ENCODE measurements at regions not wholly inside any gene's neighbourhood (a gene's known extent, or its start where the extent isn't known, plus 50 kb on each side); places are given as distances from the start of the nearest gene placed in this dataset.
"Not testable (repeated sequence)": the region's sequence is repeated elsewhere in the genome, so short reads cannot be mapped to it uniquely, and the experiment has no call there.

DNA sequence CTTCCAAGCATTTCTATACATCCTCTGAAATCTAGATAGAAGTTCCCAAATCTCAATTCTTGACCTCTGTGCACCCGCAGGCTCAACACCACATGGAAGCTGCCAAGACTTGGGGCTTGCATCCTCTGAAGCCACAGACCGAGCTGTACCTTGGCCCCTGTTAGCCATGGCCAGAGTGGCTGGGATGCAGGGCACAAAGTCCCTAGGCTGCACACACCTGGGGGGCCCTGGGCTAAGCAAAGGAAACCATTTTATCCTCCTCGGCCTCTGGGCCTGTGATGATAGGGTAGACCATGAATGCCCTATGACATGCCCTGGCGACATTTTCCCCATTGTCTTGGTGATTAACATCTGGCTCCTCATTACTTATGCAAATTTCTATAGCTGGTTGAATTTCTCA, 97.1 kb upstream of the CCDC39 start:
- Histone ChIP-seq H3F3A (ENCODE audit: low read length, unreplicated experiment) (no peaks in the 10 kb centered on the region), H3K79me2 (ENCODE audit: low read length) (no peaks in the 10 kb centered on the region), H3K9me2 (replicated peaks; ENCODE audit: low read length) (no peaks in the 10 kb centered on the region), H3K4me2 (ENCODE audit: low read length) (no peak overlapping the region), H3K27ac (ENCODE audit: low read length) (no peak overlapping the region), H3K9me3 (ENCODE audit: low read length) (0 out of 2 replicates have a peak, but pooled peaks cover 12% of the 10 kb centered on the region), H3K27me3 (ENCODE audit: low read length) (no peaks in the 10 kb centered on the region), H2AFZ (ENCODE audit: low read length) (no peak overlapping the region), H3K36me3 (ENCODE audit: low read depth, low read length) (no peaks in the 10 kb centered on the region), H4K20me1 (ENCODE audit: low read length) (no peaks in the 10 kb centered on the region), H3K9ac (ENCODE audit: low read length) (no peak overlapping the region), H3K4me3 (ENCODE audit: low read length) (no peak overlapping the region), H3K4me1 (ENCODE audit: insufficient read depth, low read length) (no peaks in the 10 kb centered on the region)
- intact Hi-C loops (cut with micrococcal nuclease), result no loop called here
- BruUV-seq (replicated peaks), result no TSS peak
- DNase-seq, result no peak
- ChIA-PET POLR2A (ENCODE audit: unreplicated experiment) (no interaction called here), CTCF (no interaction called here)
- ATAC-seq, result no peak
- TF ChIP-seq EZH2phosphoT487 (IDR thresholded peaks at IDR 0.05; ENCODE audit: borderline replicate concordance, low read length), result no peak
- TF ChIP-seq, protein P1, sequence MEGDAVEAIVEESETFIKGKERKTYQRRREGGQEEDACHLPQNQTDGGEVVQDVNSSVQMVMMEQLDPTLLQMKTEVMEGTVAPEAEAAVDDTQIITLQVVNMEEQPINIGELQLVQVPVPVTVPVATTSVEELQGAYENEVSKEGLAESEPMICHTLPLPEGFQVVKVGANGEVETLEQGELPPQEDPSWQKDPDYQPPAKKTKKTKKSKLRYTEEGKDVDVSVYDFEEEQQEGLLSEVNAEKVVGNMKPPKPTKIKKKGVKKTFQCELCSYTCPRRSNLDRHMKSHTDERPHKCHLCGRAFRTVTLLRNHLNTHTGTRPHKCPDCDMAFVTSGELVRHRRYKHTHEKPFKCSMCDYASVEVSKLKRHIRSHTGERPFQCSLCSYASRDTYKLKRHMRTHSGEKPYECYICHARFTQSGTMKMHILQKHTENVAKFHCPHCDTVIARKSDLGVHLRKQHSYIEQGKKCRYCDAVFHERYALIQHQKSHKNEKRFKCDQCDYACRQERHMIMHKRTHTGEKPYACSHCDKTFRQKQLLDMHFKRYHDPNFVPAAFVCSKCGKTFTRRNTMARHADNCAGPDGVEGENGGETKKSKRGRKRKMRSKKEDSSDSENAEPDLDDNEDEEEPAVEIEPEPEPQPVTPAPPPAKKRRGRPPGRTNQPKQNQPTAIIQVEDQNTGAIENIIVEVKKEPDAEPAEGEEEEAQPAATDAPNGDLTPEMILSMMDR (conservative IDR thresholded peaks at IDR 0.05; ENCODE audit: low read depth, low read length), result no peak
- no peak for TF ChIP-seq EZH2 (IDR thresholded peaks at IDR 0.05; ENCODE audit: low read length, unreplicated experiment)

DNA sequence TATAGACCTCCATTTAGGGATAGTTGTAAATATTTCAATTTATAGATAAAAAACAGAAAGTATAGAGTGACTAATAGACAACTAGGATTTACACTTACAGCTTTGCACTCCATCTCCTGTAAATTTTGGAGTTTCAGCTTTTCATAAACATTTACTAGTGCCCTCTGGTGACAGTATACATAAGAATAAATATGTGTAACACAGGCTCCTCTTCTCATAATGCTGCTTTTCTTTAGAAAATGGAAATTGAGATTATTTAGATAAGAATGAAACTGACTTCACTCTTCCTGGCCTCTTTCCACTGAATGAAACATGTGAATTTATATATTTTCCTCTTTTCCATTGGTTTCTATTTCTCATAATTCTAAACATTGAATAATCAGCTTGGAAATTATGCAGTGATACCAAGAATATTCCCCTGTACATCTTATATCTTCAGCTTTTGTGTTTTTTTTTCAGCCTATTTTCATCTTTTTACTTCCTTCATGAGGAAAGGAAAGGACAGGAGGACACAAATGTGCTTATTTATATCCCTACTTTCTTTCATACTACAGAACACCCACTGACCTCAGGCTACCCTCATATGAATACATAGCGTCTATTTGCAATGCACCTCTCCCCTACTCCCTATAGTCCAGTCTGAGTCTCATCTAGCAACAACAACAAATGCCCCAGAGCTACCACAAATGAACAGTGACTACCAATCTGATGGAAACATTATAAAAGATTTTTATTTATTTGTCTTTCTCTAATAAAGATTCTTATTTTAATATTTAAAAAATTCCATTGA, 103.1 kb upstream of the CCDC39 start:
- ChIA-PET CTCF (interaction anchor here (0.7 kb wide), 2 partner anchors 187 to 355 kb away, joined by 3 read pairs; no protein-coding TSS in a partner anchor), POLR2A (ENCODE audit: unreplicated experiment) (no interaction called here)
- no TSS peak for BruUV-seq (replicated peaks)
- H3K79me2 ChIP-seq (ENCODE audit: low read length), result no peaks in the 10 kb centered on the region
- H4K20me1 ChIP-seq (ENCODE audit: low read length), result no peaks in the 10 kb centered on the region
- peaks cover 20% of the 10 kb centered on the region for H3K27me3 ChIP-seq (ENCODE audit: low read length)
- H3K36me3 ChIP-seq (ENCODE audit: low read depth, low read length), result no peaks in the 10 kb centered on the region
- DNase-seq, result peak; percentile 23
- TF ChIP-seq EZH2 (IDR thresholded peaks at IDR 0.05; ENCODE audit: low read length, unreplicated experiment) (no peak), EZH2phosphoT487 (IDR thresholded peaks at IDR 0.05; ENCODE audit: borderline replicate concordance, low read length) (no peak)
- TF ChIP-seq, protein P1 (conservative IDR thresholded peaks at IDR 0.05; ENCODE audit: low read depth, low read length), result peak; percentile 40; the same call in 1 of the 2 replicates
- peak; percentile 33; the same call in 1 of the 2 replicates for ATAC-seq
- 0 out of 2 replicates have a peak, but pooled peaks cover 12% of the 10 kb centered on the region for H3K9me3 ChIP-seq (ENCODE audit: low read length)
- no peaks in the 10 kb centered on the region for H3F3A ChIP-seq (ENCODE audit: low read length, unreplicated experiment)
- no peak overlapping the region for H3K4me3 ChIP-seq (ENCODE audit: low read length)
- intact Hi-C loops (cut with micrococcal nuclease), result loop anchor here (1.0 kb wide), 1 partner anchor 92 kb away; no protein-coding TSS in a partner anchor
- H2AFZ ChIP-seq (ENCODE audit: low read length), result no peak overlapping the region
- H3K4me2 ChIP-seq (ENCODE audit: low read length), result no peak overlapping the region
- no peaks in the 10 kb centered on the region for H3K9me2 ChIP-seq (replicated peaks; ENCODE audit: low read length)
- no peaks in the 10 kb centered on the region for H3K4me1 ChIP-seq (ENCODE audit: insufficient read depth, low read length)
- no peak overlapping the region for H3K9ac ChIP-seq (ENCODE audit: low read length)
- H3K27ac ChIP-seq (ENCODE audit: low read length), result no peak overlapping the region

DNA sequence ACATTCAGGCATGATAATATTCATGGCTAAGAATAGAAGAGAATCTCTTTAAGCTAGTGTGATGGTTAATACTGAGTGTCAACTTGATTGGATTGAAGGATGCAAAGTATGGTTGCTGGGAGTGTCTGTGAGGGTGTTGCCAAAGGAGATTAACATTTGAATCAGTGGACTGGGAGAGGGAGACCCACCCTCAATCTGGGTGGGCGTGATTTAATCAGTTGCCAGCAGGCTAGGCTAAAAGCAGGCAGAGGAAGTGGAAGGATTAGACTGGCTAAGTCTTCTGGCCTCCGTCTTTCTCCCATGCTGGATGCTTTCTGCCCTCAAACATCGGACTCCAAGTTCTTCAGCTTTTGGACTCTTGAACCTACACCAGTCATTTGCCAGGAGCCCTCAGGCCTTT, 106.9 kb upstream of the CCDC39 start:
- H4K20me1 ChIP-seq (ENCODE audit: low read length); H3K9ac ChIP-seq (ENCODE audit: low read length); H3K9me2 ChIP-seq (replicated peaks; ENCODE audit: low read length); H3K27ac ChIP-seq (ENCODE audit: low read length); ATAC-seq; POLR2A ChIA-PET (ENCODE audit: unreplicated experiment); H3K36me3 ChIP-seq (ENCODE audit: low read depth, low read length); H3F3A ChIP-seq (ENCODE audit: low read length, unreplicated experiment); H3K9me3 ChIP-seq (ENCODE audit: low read length); H3K4me3 ChIP-seq (ENCODE audit: low read length); H3K79me2 ChIP-seq (ENCODE audit: low read length); H3K4me2 ChIP-seq (ENCODE audit: low read length); H3K4me1 ChIP-seq (ENCODE audit: insufficient read depth, low read length); BruUV-seq (replicated peaks); DNase-seq; intact Hi-C loops (cut with micrococcal nuclease); CTCF ChIA-PET; H2AFZ ChIP-seq (ENCODE audit: low read length): not testable (repeated sequence)
- peaks cover 51% of the 10 kb centered on the region for H3K27me3 ChIP-seq (ENCODE audit: low read length)
